Activated T-cell treated with anti-CD3 and anti-CD28 coated beads, Interleukin-2, amount 50 U/mL, for 24 hours (primary cell): ENCODE measurements at regions not wholly inside any gene's neighbourhood (a gene's known extent, or its start where the extent isn't known, plus 50 kb on each side); places are given as distances from the start of the nearest gene placed in this dataset.
"Not testable (repeated sequence)": the region's sequence is repeated elsewhere in the genome, so short reads cannot be mapped to it uniquely, and the experiment has no call there.

ENCODE experiments used
- DNase-seq: peaks from one replicate; pipeline ENCODE4 v3.0.0-alpha.2; 2020
- H3K27ac Mint-ChIP-seq: 2 replicates; pipeline ENCODE4 v1.8.0; 2020; ENCODE audit warnings: mild to moderate bottlenecking, mixed read lengths
- H3K27me3 Mint-ChIP-seq: 2 replicates; pipeline ENCODE4 v1.8.0; 2020; ENCODE audit warnings: mixed read lengths
- H3K36me3 Mint-ChIP-seq: 2 replicates; pipeline ENCODE4 v1.8.0; 2020; ENCODE audit warnings: low read depth, mixed read lengths
- H3K4me1 Mint-ChIP-seq: 2 replicates; pipeline ENCODE4 v1.8.0; 2020; ENCODE audit warnings: low read depth, mixed read lengths
- H3K4me3 Mint-ChIP-seq: 2 replicates; pipeline ENCODE4 v1.8.0; 2020; ENCODE audit warnings: mild to moderate bottlenecking, moderate library complexity, mixed read lengths
- H3K9me3 Mint-ChIP-seq: 2 replicates; pipeline ENCODE4 v1.8.0; 2020; ENCODE audit warnings: mixed read lengths

DNA sequence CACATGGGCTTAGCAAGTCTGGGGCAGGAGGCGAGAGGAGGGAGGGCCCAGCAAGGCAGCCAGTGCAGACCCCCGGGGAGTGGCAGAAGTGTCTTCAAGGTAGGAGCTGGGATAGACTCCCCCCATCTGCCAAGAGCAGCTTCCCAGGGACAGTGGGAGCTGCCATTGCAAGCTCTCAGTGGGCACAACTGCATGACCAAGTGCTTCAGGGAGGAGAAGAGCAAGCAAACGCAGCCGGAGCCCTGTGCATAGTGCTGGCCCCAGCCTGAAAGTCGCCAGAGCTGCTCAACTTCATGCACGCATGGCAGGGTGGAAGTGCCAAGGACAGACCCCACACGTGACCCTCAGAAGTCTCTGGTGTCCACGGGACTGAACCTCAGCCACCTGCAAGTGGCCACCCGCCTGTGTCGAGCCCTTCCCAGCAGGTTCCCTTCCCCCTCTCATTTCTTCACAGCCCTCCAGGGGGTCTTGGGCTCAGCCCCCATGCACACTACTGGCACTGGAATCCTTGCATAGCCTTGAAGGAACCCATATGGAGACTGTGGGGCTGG lies 89.4 kb downstream of the PLXNA1 start:
- Mint-ChIP-seq H3K27me3 (peaks cover 14% of the 10 kb centered on the region), H3K4me3 (no peak overlapping the region), H3K36me3 (no peaks in the 10 kb centered on the region), H3K4me1 (peaks cover 3% of the 10 kb centered on the region), H3K9me3 (no peaks in the 10 kb centered on the region), H3K27ac (no peak overlapping the region)
- DNase-seq = no peak

GRCh38 chr3:127072971-127073783 lies 90.3 kb downstream of the PLXNA1 start:
- no peak for DNase-seq
- Mint-ChIP-seq H3K36me3 (no peaks in the 10 kb centered on the region), H3K9me3 (no peaks in the 10 kb centered on the region), H3K27ac (no peak overlapping the region), H3K4me3 (no peak overlapping the region), H3K27me3 (peaks cover 8% of the 10 kb centered on the region), H3K4me1 (peaks cover 3% of the 10 kb centered on the region)

DNA sequence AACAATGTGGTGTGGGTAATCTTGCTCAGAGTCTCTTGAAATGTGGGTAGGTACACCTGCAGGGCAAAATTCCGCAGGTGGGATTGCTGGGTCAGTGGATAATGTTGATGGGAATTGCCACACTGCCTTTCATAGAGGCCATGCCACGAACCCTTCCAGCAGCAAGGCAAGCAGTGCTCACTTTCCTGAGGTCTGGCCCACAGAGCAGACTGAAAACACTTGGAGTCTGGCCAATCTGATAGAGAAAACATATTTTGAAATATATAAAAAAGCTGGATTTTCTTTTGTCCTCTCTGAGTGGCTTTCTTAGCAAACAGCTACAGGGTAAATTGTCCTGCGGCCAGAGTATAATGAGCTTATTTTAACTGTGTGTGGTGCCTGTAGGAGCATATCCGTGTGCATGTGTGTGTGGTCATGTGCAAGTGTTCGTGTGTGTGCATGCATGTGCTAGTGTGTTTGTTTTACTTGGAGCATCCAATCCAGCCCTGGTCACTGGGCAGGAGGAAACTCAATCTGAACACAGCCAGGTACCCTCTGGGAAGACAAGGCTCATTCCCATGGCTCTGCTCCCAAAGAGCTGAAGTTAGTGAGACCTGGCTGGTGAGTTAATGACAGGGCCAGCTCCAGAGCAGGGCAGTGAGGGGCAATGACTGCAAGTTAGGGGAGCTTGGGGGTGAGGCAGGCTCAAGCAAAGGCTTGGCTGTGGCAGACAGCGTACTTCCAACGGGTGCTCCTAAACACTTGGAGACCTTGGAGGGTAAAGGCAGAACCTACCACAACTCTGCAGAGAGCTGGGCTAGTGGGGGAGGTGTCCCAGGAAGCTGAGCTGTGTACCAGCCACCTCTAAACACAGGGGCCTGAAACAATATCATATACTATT lies 91.3 kb downstream of the PLXNA1 start:
- Mint-ChIP-seq H3K9me3 (no peaks in the 10 kb centered on the region), H3K4me1 (peaks cover 3% of the 10 kb centered on the region), H3K27me3 (peaks cover 8% of the 10 kb centered on the region), H3K36me3 (no peaks in the 10 kb centered on the region), H3K27ac (no peak overlapping the region), H3K4me3 (no peak overlapping the region)
- no peak for DNase-seq

GRCh38 chr3:127074900-127075360 lies 92.0 kb downstream of the PLXNA1 start:
- Mint-ChIP-seq H3K9me3 (no peaks in the 10 kb centered on the region), H3K4me3 (no peak overlapping the region), H3K4me1 (peaks cover 3% of the 10 kb centered on the region), H3K27me3 (peaks cover 8% of the 10 kb centered on the region), H3K36me3 (no peaks in the 10 kb centered on the region), H3K27ac (no peak overlapping the region)
- DNase-seq = no peak

GRCh38 chr3:127076166-127076992 lies 93.5 kb downstream of the PLXNA1 start:
- not testable (repeated sequence) for H3K36me3 Mint-ChIP-seq, H3K4me3 Mint-ChIP-seq, DNase-seq, H3K27me3 Mint-ChIP-seq, H3K27ac Mint-ChIP-seq, H3K9me3 Mint-ChIP-seq, H3K4me1 Mint-ChIP-seq

DNA sequence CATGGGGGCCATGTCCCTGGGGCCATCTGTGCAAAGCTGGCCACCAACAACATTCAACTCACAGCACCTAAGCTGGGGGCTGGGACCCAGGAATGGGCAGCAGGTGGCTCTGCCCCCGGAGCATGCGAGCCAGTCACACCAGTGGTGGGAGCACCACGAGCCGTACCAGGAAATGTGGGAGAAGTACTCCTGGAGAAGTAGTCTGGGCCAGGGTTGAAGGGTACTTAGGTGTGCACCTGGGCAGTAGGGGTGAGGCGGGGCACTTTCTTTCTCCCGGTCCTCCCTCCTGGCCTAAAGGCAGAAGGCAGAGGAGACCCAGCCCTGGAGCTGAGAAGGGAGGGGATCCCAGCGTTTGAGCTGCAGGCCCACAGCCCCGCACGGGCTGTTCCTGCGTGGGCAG lies 94.2 kb downstream of the PLXNA1 start:
- Mint-ChIP-seq H3K27me3 (no peaks in the 10 kb centered on the region), H3K4me1 (peaks cover 3% of the 10 kb centered on the region), H3K4me3 (no peak overlapping the region), H3K9me3 (no peaks in the 10 kb centered on the region), H3K36me3 (no peaks in the 10 kb centered on the region), H3K27ac (no peak overlapping the region)
- no peak for DNase-seq

DNA sequence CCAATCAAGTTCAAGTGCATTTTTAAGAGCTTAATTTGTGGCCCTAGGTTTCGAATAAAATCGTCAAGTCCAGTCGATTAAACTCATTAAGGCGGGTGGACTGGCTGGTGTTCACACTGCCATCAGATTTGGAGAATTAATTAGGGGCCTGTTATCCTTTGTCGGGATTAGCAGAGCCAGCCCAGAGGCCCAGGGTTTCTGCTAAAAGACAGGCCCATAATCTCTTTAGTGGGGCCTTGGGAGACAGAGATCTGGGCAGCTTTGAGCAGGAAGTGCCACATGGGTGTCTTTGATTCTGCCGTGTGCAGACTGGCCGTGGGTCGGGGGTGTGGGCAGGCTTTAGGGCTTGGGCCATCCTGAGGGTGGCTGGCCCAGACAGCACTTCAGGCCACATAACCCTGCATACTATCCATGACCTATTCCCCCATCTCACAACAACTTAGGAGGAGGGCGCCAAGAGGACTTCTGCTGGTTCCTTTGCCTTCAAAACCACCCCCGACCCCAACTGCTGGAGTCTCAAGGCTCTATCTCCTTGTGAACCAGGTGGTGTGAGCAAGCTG lies 94.7 kb downstream of the PLXNA1 start:
- H3K27me3 Mint-ChIP-seq = no peaks in the 10 kb centered on the region
- H3K4me1 Mint-ChIP-seq = peaks cover 3% of the 10 kb centered on the region
- no peaks in the 10 kb centered on the region for H3K9me3 Mint-ChIP-seq
- H3K27ac Mint-ChIP-seq = no peak overlapping the region
- DNase-seq = no peak
- no peaks in the 10 kb centered on the region for H3K36me3 Mint-ChIP-seq
- no peak overlapping the region for H3K4me3 Mint-ChIP-seq

- H3K9me3 Mint-ChIP-seq = no peaks in the 10 kb centered on the region
- H3K27me3 Mint-ChIP-seq = no peaks in the 10 kb centered on the region
- peaks cover 3% of the 10 kb centered on the region for H3K4me1 Mint-ChIP-seq
- no peak for DNase-seq
- H3K27ac Mint-ChIP-seq = no peak overlapping the region
- H3K36me3 Mint-ChIP-seq = no peaks in the 10 kb centered on the region
- H3K4me3 Mint-ChIP-seq = no peak overlapping the region
Measured at GRCh38 chr3:127078626-127079025, 95.7 kb downstream of the PLXNA1 start.

DNA sequence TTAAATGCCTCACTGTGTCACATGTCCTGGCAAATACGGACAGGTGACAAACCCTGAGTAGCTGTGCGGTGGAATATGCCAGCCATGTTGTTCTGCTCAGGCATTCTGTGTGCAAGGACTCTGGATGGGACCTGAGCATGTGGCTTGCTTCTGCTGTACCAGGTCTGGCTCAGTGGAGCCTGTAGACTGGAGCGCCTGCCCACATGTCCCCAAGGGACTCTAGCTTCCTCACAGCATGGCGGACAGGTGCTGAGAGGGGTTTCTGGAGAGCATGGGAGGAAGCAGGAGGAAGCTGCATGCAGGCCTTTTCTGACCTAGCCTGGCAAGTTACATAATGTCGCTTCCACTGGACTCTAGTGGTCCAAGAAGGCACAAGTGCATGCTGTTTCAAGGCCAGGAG lies 96.3 kb downstream of the PLXNA1 start:
- Mint-ChIP-seq H3K4me3 (no peak overlapping the region), H3K27ac (no peak overlapping the region), H3K9me3 (no peaks in the 10 kb centered on the region), H3K36me3 (no peaks in the 10 kb centered on the region), H3K27me3 (no peaks in the 10 kb centered on the region), H3K4me1 (peaks cover 3% of the 10 kb centered on the region)
- no peak for DNase-seq

DNA sequence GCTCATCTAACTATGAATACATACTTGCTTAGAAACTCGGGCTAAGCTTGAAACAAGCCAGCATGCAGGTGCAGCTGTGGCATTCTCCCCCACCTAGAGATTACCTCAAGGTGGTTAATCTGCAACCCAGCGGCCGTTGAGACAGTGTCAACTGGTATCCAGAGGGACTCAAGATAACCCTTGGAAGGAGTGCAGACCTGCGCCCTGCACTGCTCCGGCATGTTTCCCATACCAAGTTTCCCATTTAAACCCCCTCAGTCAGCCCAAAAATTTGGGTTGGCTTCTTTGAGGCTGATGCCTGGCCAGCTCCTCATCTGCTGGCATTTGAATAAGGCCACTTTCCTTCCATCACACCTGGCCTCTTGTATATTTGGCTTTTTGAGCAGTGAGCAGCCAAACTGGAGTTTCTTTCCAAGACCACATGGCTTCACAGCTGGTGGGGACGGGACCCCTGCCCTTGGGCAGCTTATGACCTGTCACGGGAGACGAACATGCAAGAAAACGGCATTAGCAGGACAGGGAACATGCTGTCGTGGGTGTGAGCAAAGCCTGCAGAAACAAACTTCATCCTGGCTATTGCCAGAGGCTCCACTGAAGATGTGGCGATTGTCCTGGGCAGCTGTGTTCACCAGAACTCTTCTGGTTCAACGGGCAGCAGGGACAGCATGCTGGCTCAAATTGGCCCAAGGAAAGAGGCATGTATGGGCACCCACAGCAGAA lies 98.2 kb downstream of the PLXNA1 start:
- no peaks in the 10 kb centered on the region for H3K27me3 Mint-ChIP-seq
- no peaks in the 10 kb centered on the region for H3K4me1 Mint-ChIP-seq
- no peak for DNase-seq
- H3K36me3 Mint-ChIP-seq = no peaks in the 10 kb centered on the region
- no peaks in the 10 kb centered on the region for H3K9me3 Mint-ChIP-seq
- no peak overlapping the region for H3K4me3 Mint-ChIP-seq
- no peak overlapping the region for H3K27ac Mint-ChIP-seq

- Mint-ChIP-seq H3K36me3 (no peaks in the 10 kb centered on the region), H3K27ac (no peak overlapping the region), H3K9me3 (no peaks in the 10 kb centered on the region), H3K27me3 (no peaks in the 10 kb centered on the region), H3K4me3 (no peak overlapping the region), H3K4me1 (no peaks in the 10 kb centered on the region)
- DNase-seq = no peak
Measured at GRCh38 chr3:127082066-127082465, 99.2 kb downstream of the PLXNA1 start.

- Mint-ChIP-seq H3K27me3 (no peaks in the 10 kb centered on the region), H3K36me3 (no peaks in the 10 kb centered on the region), H3K4me3 (no peak overlapping the region), H3K9me3 (no peaks in the 10 kb centered on the region), H3K4me1 (no peaks in the 10 kb centered on the region), H3K27ac (no peak overlapping the region)
- DNase-seq = no peak
Measured at GRCh38 chr3:127083778-127084397, 101.0 kb downstream of the PLXNA1 start.

GRCh38 chr3:127084401-127084990 lies 101.6 kb downstream of the PLXNA1 start:
- no peak for DNase-seq
- H3K27me3 Mint-ChIP-seq = peaks cover 2% of the 10 kb centered on the region
- H3K27ac Mint-ChIP-seq = no peak overlapping the region
- H3K9me3 Mint-ChIP-seq = no peaks in the 10 kb centered on the region
- H3K4me3 Mint-ChIP-seq = no peak overlapping the region
- no peaks in the 10 kb centered on the region for H3K36me3 Mint-ChIP-seq
- H3K4me1 Mint-ChIP-seq = no peaks in the 10 kb centered on the region
